ENCODE measurements at regions not wholly inside any gene's neighbourhood (a gene's known extent, or its start where the extent isn't known, plus 50 kb on each side); places are given as distances from the start of the nearest gene placed in this dataset.

DNA sequence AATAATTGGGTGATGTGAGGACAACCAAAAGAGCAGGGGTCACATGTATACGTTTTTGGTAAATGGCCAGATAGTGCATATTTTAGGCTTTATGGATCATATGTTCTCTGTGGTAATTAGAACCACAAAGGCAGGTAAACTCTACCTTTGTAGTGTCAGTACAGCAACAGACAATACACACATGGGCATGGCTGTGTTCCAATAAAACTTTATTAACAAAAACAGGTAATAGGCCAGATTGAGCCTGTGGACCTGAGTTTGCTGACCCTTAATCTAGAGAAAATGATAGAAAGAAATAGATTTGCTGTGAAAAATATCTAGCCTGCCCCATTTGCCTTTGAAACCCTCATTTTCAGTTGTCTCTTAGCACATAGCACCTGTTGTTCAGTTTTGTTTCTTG, 177.2 kb upstream of the CXCR4 start:
- H3K4me3 ChIP-seq (replicated peaks; ENCODE audit: low read depth, low read length): no peak overlapping the region
- no peak for DNase-seq (ENCODE audit: low read depth)
- TF ChIP-seq CTCF (IDR thresholded peaks at IDR 0.05; ENCODE audit: low read length, missing control alignments): no peak

GRCh38 chr2:136291871-136292270, 173.9 kb upstream of the CXCR4 start:
- H3K4me3 ChIP-seq (replicated peaks; ENCODE audit: low read depth, low read length): no peak overlapping the region
- TF ChIP-seq CTCF (IDR thresholded peaks at IDR 0.05; ENCODE audit: low read length, missing control alignments): no peak
- no peak for DNase-seq (ENCODE audit: low read depth)

DNA sequence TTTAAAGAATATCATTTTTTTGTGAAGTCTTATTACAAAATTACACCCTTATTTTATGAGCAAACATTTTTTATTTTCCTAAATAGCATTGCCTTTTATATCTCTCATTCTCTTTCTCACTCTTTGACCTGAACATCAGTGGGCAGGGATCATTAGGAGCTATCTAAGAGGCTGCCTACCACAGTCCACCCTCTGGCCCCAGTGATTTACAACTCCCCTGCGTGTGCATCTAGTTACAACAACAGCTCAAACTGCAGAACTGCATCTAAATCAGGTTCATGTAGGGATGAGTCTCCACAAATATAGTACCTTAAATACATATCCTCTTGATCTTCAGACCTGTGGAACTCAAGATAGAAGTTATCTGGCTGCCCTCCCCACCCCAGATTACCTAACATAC, 172.4 kb upstream of the CXCR4 start:
- no peak for TF ChIP-seq CTCF (IDR thresholded peaks at IDR 0.05; ENCODE audit: low read length, missing control alignments)
- no peak overlapping the region for H3K4me3 ChIP-seq (replicated peaks; ENCODE audit: low read depth, low read length)

DNA sequence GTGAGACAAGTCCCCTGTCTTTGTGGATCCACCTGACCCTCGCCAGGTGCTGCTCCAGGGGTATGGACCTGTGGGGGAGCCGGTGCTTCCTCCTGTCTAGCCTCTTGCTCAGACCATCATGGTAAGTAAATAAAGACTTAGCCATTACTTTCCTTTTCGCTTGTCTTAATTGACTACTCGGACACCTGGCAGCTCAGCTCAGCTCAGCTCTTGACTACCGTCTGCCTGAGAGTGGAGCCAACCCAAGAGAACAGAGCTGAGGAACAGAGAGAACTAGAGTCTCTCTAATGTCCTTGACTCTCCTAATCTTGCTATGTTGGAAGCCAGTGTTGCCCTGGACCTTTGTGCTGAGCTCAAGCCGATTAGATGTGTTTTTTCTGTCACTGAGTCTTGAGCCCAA, 170.3 kb upstream of the CXCR4 start:
- H3K4me3 ChIP-seq (replicated peaks; ENCODE audit: low read depth, low read length): no peak overlapping the region
- DNase-seq (ENCODE audit: low read depth): no peak
- TF ChIP-seq CTCF (IDR thresholded peaks at IDR 0.05; ENCODE audit: low read length, missing control alignments): no peak

More for the DNA sequence above, 172.4 kb upstream of the CXCR4 start:
- no peak for DNase-seq (ENCODE audit: low read depth)

- DNase-seq (ENCODE audit: low read depth): no peak
- no peak overlapping the region for H3K4me3 ChIP-seq (replicated peaks; ENCODE audit: low read depth, low read length)
- no peak for TF ChIP-seq CTCF (IDR thresholded peaks at IDR 0.05; ENCODE audit: low read length, missing control alignments)
Measured at GRCh38 chr2:136286423-136286822, 168.5 kb upstream of the CXCR4 start.

DNA sequence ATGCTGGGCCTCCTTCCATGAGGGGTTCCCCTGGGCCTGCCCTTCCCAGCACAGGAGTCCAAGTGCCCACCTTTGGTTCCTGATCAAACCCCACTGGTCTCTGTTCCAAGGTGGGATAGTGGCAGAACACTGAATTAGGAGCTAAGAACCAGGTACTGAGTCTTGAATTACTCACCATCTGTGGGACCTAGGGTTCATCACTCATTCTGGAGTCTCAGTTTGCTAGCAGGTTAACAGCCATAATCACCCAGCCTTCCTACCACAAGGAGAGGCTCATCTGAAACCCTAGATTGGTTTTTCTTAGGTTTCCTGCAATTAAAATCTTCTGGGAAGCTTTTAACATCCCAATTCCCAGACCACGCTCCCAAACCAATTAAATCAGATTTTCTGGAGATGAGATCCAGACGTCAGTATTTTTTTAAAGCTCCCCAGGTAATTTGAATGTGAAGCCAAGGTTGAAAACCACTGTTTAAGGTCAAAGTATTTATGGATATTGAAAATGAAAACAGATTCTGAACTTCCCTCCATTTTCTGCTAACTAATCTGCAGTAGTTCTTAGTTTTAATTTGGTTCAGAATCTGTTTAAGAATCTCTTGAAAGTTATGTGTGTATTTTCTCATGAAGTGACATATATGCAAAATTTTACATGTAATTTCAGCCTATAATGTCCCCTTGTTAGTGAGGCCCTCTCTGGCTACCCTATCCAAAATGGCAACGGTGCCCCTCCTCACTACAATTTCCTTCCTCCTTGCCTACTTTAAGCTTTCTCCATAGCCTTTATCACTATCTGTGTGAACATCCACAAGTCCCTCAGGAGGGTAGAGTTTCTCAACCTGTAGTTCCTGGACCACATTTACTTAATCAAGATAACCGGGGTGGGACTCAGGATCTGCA, 166.5 kb upstream of the CXCR4 start:
- no peak overlapping the region for H3K4me3 ChIP-seq (replicated peaks; ENCODE audit: low read depth, low read length)
- DNase-seq (ENCODE audit: low read depth): no peak
- no peak for TF ChIP-seq CTCF (IDR thresholded peaks at IDR 0.05; ENCODE audit: low read length, missing control alignments)

- no peak for TF ChIP-seq CTCF (IDR thresholded peaks at IDR 0.05; ENCODE audit: low read length, missing control alignments)
- no peak for DNase-seq (ENCODE audit: low read depth)
Measured at GRCh38 chr2:136282251-136282650, 164.3 kb upstream of the CXCR4 start.

More at GRCh38 chr2:136282251-136282650, 164.3 kb upstream of the CXCR4 start:
- H3K4me3 ChIP-seq (replicated peaks; ENCODE audit: low read depth, low read length): no peak overlapping the region
